ENCODE measurements at regions not wholly inside any gene's neighbourhood (a gene's known extent, or its start where the extent isn't known, plus 50 kb on each side); places are given as distances from the start of the nearest gene placed in this dataset.

DNA sequence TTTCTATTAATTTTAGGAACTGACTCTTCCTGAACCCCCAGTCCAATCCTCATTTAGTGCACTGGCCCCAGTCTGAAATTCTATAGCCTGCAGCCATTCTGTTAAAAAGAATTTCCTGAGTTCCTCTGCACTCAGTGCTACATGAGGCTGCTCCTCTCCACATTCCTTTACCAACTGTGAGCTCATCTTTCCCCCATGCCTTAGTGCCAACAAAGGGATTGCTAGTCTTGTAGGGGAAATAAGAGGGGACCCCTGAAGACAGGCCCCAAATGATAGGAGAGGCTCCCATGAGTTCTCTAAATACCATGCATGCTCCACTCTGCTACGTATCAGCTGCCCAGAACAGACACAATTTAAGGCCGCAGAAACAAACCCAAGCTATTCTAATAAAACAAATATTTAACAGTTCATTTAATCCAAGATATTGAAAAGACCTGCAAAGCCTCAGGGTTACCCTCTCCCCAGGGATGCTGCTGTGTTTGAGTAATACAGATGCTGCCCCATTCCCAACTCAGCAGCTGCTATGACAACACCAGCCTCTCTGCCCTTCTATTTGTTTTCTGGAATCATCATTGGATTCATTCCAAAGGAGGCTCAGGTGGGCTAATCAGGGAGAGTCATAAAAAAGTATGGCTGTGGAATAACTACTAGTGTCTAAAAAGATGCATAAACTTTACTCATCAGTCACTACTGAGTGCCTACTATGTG is 228.5 kb downstream of the TOX3 start:
- TF ChIP-seq, protein P1, sequence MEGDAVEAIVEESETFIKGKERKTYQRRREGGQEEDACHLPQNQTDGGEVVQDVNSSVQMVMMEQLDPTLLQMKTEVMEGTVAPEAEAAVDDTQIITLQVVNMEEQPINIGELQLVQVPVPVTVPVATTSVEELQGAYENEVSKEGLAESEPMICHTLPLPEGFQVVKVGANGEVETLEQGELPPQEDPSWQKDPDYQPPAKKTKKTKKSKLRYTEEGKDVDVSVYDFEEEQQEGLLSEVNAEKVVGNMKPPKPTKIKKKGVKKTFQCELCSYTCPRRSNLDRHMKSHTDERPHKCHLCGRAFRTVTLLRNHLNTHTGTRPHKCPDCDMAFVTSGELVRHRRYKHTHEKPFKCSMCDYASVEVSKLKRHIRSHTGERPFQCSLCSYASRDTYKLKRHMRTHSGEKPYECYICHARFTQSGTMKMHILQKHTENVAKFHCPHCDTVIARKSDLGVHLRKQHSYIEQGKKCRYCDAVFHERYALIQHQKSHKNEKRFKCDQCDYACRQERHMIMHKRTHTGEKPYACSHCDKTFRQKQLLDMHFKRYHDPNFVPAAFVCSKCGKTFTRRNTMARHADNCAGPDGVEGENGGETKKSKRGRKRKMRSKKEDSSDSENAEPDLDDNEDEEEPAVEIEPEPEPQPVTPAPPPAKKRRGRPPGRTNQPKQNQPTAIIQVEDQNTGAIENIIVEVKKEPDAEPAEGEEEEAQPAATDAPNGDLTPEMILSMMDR (IDR thresholded peaks at IDR 0.05): no peak
- TF ChIP-seq POLR2A (IDR thresholded peaks at IDR 0.05) (no peak), POLR2AphosphoS5 (IDR thresholded peaks at IDR 0.05) (no peak)

Measured in breast epithelium (tissue), 3 donors.